HEK293T (cell line): ENCODE measurements at regions not wholly inside any gene's neighbourhood (a gene's known extent, or its start where the extent isn't known, plus 50 kb on each side); places are given as distances from the start of the nearest gene placed in this dataset.

Source experiments
- CTBP1 ChIP-seq: fragments of 450-650 bp; IDR thresholded peaks from 2 replicates; pipeline ENCODE4 v1.6.1; 2016; ENCODE audit warnings: borderline replicate concordance
- TF ChIP-seq, protein P1 (sequence below): fragments of 450-650 bp; IDR thresholded peaks from 2 replicates; pipeline ENCODE4 v1.6.1; 2016

- TF ChIP-seq, protein P1, sequence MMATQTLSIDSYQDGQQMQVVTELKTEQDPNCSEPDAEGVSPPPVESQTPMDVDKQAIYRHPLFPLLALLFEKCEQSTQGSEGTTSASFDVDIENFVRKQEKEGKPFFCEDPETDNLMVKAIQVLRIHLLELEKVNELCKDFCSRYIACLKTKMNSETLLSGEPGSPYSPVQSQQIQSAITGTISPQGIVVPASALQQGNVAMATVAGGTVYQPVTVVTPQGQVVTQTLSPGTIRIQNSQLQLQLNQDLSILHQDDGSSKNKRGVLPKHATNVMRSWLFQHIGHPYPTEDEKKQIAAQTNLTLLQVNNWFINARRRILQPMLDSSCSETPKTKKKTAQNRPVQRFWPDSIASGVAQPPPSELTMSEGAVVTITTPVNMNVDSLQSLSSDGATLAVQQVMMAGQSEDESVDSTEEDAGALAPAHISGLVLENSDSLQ, result no peak
- TF ChIP-seq CTBP1, result no peak
Measured at GRCh38 chr6:109269057-109269456, 113.2 kb downstream of the CD164 start.
